Mesenchymal stem cell (in vitro differentiated cells and primary cell): ENCODE measurements at regions not wholly inside any gene's neighbourhood (a gene's known extent, or its start where the extent isn't known, plus 50 kb on each side); places are given as distances from the start of the nearest gene placed in this dataset.
"Not testable (repeated sequence)": the region's sequence is repeated elsewhere in the genome, so short reads cannot be mapped to it uniquely, and the experiment has no call there.

Experiments
- DNase-seq: peaks from one replicate; pipeline ENCODE4 v3.0.0-alpha.2; 2013
- H2AFZ ChIP-seq: one replicate; pipeline ENCODE4 v1.6.1; 2013; ENCODE audit warnings: low read depth, mild to moderate bottlenecking, control low read depth, inconsistent platforms, low read length, moderate library complexity
- H2AK5ac ChIP-seq: 2 replicates; pipeline ENCODE4 v1.6.1; 2013; ENCODE audit warnings: low read length, moderate library complexity, mild to moderate bottlenecking, inconsistent platforms; ENCODE audit not compliant: severe bottlenecking
- H2BK120ac ChIP-seq: one replicate; pipeline ENCODE4 v1.6.1; 2013; ENCODE audit warnings: low read depth, mild to moderate bottlenecking, inconsistent platforms, low read length, moderate library complexity
- H2BK12ac ChIP-seq, 2 experiments: one replicate each; pipeline ENCODE4 v1.6.1; 2013; ENCODE audit warnings: inconsistent platforms in 2 of 2, low read length in 2 of 2, mild to moderate bottlenecking in 2 of 2, moderate library complexity in 2 of 2, control low read depth in 1 of 2
- H2BK15ac ChIP-seq: one replicate; pipeline ENCODE4 v1.6.1; 2013; ENCODE audit warnings: mild to moderate bottlenecking, low read depth, inconsistent platforms; ENCODE audit not compliant: poor library complexity, severe bottlenecking
- H2BK5ac ChIP-seq: 2 replicates; pipeline ENCODE4 v1.6.1; 2013; ENCODE audit warnings: low read depth, mild to moderate bottlenecking, low read length, control low read depth, inconsistent platforms; ENCODE audit not compliant: poor library complexity, severe bottlenecking
- H3K14ac ChIP-seq, 2 experiments: one replicate each; pipeline ENCODE4 v1.6.1; 2013; ENCODE audit warnings: inconsistent platforms in 2 of 2, low read length in 2 of 2, control low read depth in 1 of 2, mild to moderate bottlenecking in 1 of 2, moderate library complexity in 1 of 2
- H3K18ac ChIP-seq, 2 experiments: one replicate each; pipeline ENCODE4 v1.6.1; 2013; ENCODE audit warnings: inconsistent platforms in 2 of 2, low read length in 2 of 2, control low read depth in 1 of 2, low read depth in 1 of 2, mild to moderate bottlenecking in 1 of 2
- H3K23ac ChIP-seq, 2 experiments: one replicate each; pipeline ENCODE4 v1.6.1; 2013; ENCODE audit warnings: inconsistent platforms in 2 of 2, low read length in 2 of 2, mild to moderate bottlenecking in 2 of 2, moderate library complexity in 2 of 2, control low read depth in 1 of 2
- H3K27ac ChIP-seq: 2 replicates; pipeline ENCODE4 v1.5.1; 2013; ENCODE audit warnings: mild to moderate bottlenecking, moderate library complexity, low read length, control low read depth, inconsistent platforms; ENCODE audit not compliant: poor library complexity, severe bottlenecking
- H3K27me3 ChIP-seq, 2 experiments: 2 replicates each; pipeline versions ENCODE4 v1.6.1 to v1.7.0; 2013; ENCODE audit warnings: low read length in 2 of 2, mild to moderate bottlenecking in 2 of 2, moderate library complexity in 2 of 2, control low read depth in 1 of 2, inconsistent platforms in 1 of 2; ENCODE audit not compliant: control insufficient read depth in 1 of 2, insufficient read depth in 1 of 2
- H3K36me3 ChIP-seq, 2 experiments: 2 replicates each; pipeline versions ENCODE4 v1.6.1 to v1.7.0; 2013; ENCODE audit warnings: low read length in 2 of 2, control low read depth in 1 of 2, inconsistent platforms in 1 of 2, low read depth in 1 of 2, mild to moderate bottlenecking in 1 of 2; ENCODE audit not compliant: insufficient read depth in 2 of 2, control insufficient read depth in 1 of 2
- H3K4ac ChIP-seq, 2 experiments: one replicate each; pipeline ENCODE4 v1.6.1; 2013; ENCODE audit warnings: inconsistent platforms in 2 of 2, low read length in 2 of 2, mild to moderate bottlenecking in 2 of 2, moderate library complexity in 2 of 2, control low read depth in 1 of 2, low read depth in 1 of 2
- H3K4me1 ChIP-seq: 2 replicates; pipeline ENCODE4 v1.6.1; 2013; ENCODE audit warnings: low read depth, low read length, control low read depth; ENCODE audit not compliant: control insufficient read depth, insufficient read depth
- H3K4me2 ChIP-seq: 2 replicates; pipeline ENCODE4 v1.6.1; 2013; ENCODE audit warnings: low read length, mild to moderate bottlenecking, inconsistent platforms; ENCODE audit not compliant: poor library complexity, severe bottlenecking
- H3K4me3 ChIP-seq, 2 experiments: 2 replicates each; pipeline versions ENCODE4 v1.5.1 to v1.7.0; 2013; ENCODE audit warnings: low read length in 2 of 2, mild to moderate bottlenecking in 2 of 2, control low read depth in 1 of 2, low read depth in 1 of 2; ENCODE audit not compliant: insufficient read depth in 1 of 2
- H3K79me1 ChIP-seq: replicated peaks from 2 replicates; pipeline ENCODE4 v1.6.1; 2013; ENCODE audit warnings: mild to moderate bottlenecking, control low read depth, low read length, inconsistent platforms; ENCODE audit not compliant: poor library complexity, severe bottlenecking
- H3K9ac ChIP-seq: 2 replicates; pipeline ENCODE4 v1.7.0; 2013; ENCODE audit warnings: mild to moderate bottlenecking, low read length, moderate library complexity
- H3K9me3 ChIP-seq: 2 replicates; pipeline ENCODE4 v1.7.0; 2013; ENCODE audit warnings: mild to moderate bottlenecking, low read length; ENCODE audit not compliant: control insufficient read depth
- H4K8ac ChIP-seq: one replicate; pipeline ENCODE4 v1.6.1; 2013; ENCODE audit warnings: inconsistent platforms, mild to moderate bottlenecking, low read length, moderate library complexity
- H4K91ac ChIP-seq: one replicate; pipeline ENCODE4 v1.6.1; 2013; ENCODE audit warnings: mild to moderate bottlenecking, low read length, inconsistent platforms
- WGBS: methylation state at CpG from one replicate; pipeline ENCODE4 v1.1.7; 2013; ENCODE audit warnings: mixed read lengths; 5-methylcytosine and 5-hydroxymethylcytosine counted together

- H3K4me2 ChIP-seq: no peak overlapping the region
- no peak for DNase-seq
- H2BK15ac ChIP-seq: no peak overlapping the region
- H4K8ac ChIP-seq: no peak overlapping the region
- H3K27me3 ChIP-seq: no peaks in the 10 kb centered on the region
- no peak overlapping the region for H2BK12ac ChIP-seq
- H3K27ac ChIP-seq: no peak overlapping the region
- no peak overlapping the region for H2BK5ac ChIP-seq
- no peaks in the 10 kb centered on the region for H3K36me3 ChIP-seq
- no peak overlapping the region for H3K23ac ChIP-seq
- H4K91ac ChIP-seq: no peak overlapping the region
- no peaks in the 10 kb centered on the region for H3K79me1 ChIP-seq
- no CpG with 5 or more reads among the region's 2 CpGs for WGBS
- no peak overlapping the region for H2BK120ac ChIP-seq
- H3K18ac ChIP-seq: no peak overlapping the region
- H3K9me3 ChIP-seq: no peaks in the 10 kb centered on the region
- H3K4ac ChIP-seq: no peak overlapping the region
- no peak overlapping the region for H3K9ac ChIP-seq
- H2AK5ac ChIP-seq: no peak overlapping the region
- H3K4me3 ChIP-seq: no peak overlapping the region
- H3K4me1 ChIP-seq: peaks cover 1% of the 10 kb centered on the region
- H2AFZ ChIP-seq: no peak overlapping the region
- H3K14ac ChIP-seq: no peak overlapping the region
Measured at GRCh38 chr1:195851804-195852203, 756.4 kb downstream of the KCNT2 start.

- no peak for DNase-seq
- Histone ChIP-seq H3K36me3 (no peaks in the 10 kb centered on the region), H3K23ac (no peak overlapping the region), H3K27ac (no peak overlapping the region), H3K9ac (no peak overlapping the region), H3K79me1 (no peaks in the 10 kb centered on the region), H3K4me2 (no peak overlapping the region), H3K4ac (no peak overlapping the region), H3K27me3 (no peaks in the 10 kb centered on the region), H2BK15ac (no peak overlapping the region), H4K91ac (no peak overlapping the region), H3K9me3 (no peaks in the 10 kb centered on the region), H2BK5ac (no peak overlapping the region), H3K14ac (no peak overlapping the region), H2AFZ (no peak overlapping the region), H3K18ac (no peak overlapping the region), H3K4me3 (no peak overlapping the region), H4K8ac (no peak overlapping the region), H2BK12ac (no peak overlapping the region), H2BK120ac (no peak overlapping the region), H2AK5ac (no peak overlapping the region), H3K4me1 (peaks cover 1% of the 10 kb centered on the region)
- 64% methylated on average over 2 of the region's 5 CpGs for WGBS
Measured at GRCh38 chr1:195851016-195851601, 757.1 kb downstream of the KCNT2 start.

GRCh38 chr1:195849180-195849579, 759.1 kb downstream of the KCNT2 start:
- Histone ChIP-seq H3K79me1 (no peaks in the 10 kb centered on the region), H3K23ac (no peak overlapping the region), H2AFZ (no peak overlapping the region), H2BK15ac (no peak overlapping the region), H2AK5ac (no peak overlapping the region), H3K4me1 (peaks cover 1% of the 10 kb centered on the region), H4K91ac (no peak overlapping the region), H2BK12ac (no peak overlapping the region), H3K4me2 (no peak overlapping the region), H3K27me3 (no peaks in the 10 kb centered on the region), H3K4me3 (no peak overlapping the region), H3K36me3 (no peaks in the 10 kb centered on the region), H2BK120ac (no peak overlapping the region), H2BK5ac (no peak overlapping the region), H3K4ac (no peak overlapping the region), H3K27ac (no peak overlapping the region), H3K14ac (no peak overlapping the region), H3K18ac (no peak overlapping the region), H4K8ac (no peak overlapping the region), H3K9ac (no peak overlapping the region), H3K9me3 (no peaks in the 10 kb centered on the region)
- DNase-seq: no peak
- WGBS: 80% methylated on average over 1 of the region's 1 CpG

- not testable (repeated sequence) for H2BK120ac ChIP-seq
Measured at GRCh38 chr1:195847957-195848875, 760.0 kb downstream of the KCNT2 start.

More at GRCh38 chr1:195847957-195848875, 760.0 kb downstream of the KCNT2 start:
- H3K4me1 ChIP-seq, H3K4ac ChIP-seq, H2BK5ac ChIP-seq, H2AFZ ChIP-seq, H3K14ac ChIP-seq, DNase-seq, H2BK15ac ChIP-seq, H2AK5ac ChIP-seq, H3K79me1 ChIP-seq, H3K4me3 ChIP-seq, H4K91ac ChIP-seq, H3K36me3 ChIP-seq, H3K23ac ChIP-seq, H3K4me2 ChIP-seq, H3K18ac ChIP-seq, H4K8ac ChIP-seq, H2BK12ac ChIP-seq, H3K9me3 ChIP-seq, H3K27me3 ChIP-seq, H3K27ac ChIP-seq, H3K9ac ChIP-seq: not testable (repeated sequence)
- WGBS: 44% methylated on average over 19 of the region's 19 CpGs
